CD14-positive monocyte (primary cell): ENCODE measurements at regions not wholly inside any gene's neighbourhood (a gene's known extent, or its start where the extent isn't known, plus 50 kb on each side); places are given as distances from the start of the nearest gene placed in this dataset.
A peak's percentile ranks its signal among the peaks of the same experiment; 100 is the strongest.

Experiments used
- DNase-seq, 3 donors: peaks; one replicate each; pipeline ENCODE4 v3.0.0-alpha.2; 2011 to 2022
- H2AFZ ChIP-seq: 2 replicates; pipeline ENCODE4 v1.6.0; 2012; ENCODE audit warnings: mild to moderate bottlenecking, low read depth, low read length, inconsistent platforms; ENCODE audit not compliant: insufficient read depth, poor library complexity, severe bottlenecking
- H3K27ac ChIP-seq, 2 donors: 1 replicate in 1 of 2; 2 replicates in 1 of 2; pipeline ENCODE4 v1.5.1; 2012 to 2013; ENCODE audit warnings: low read length in 2 of 2, control low read depth in 1 of 2, inconsistent platforms in 1 of 2, low read depth in 1 of 2, mild to moderate bottlenecking in 1 of 2
- H3K27me3 ChIP-seq, 2 donors: one replicate each; pipeline versions ENCODE4 v1.6.0 to v1.6.1; 2011 to 2013; ENCODE audit warnings: low read length in 2 of 2; ENCODE audit not compliant: control insufficient read depth in 2 of 2, insufficient read depth in 2 of 2
- H3K36me3 ChIP-seq, 2 donors: replicated peaks in 1 of 2; 1 replicate in 1 of 2; 2 replicates in 1 of 2; pipeline versions ENCODE4 v1.5.1 to v1.6.1; 2012 to 2013; ENCODE audit warnings: low read length in 2 of 2, control low read depth in 1 of 2, inconsistent platforms in 1 of 2, mild to moderate bottlenecking in 1 of 2; ENCODE audit not compliant: insufficient read depth in 2 of 2, control insufficient read depth in 1 of 2
- H3K4me1 ChIP-seq, 2 donors: 1 replicate in 1 of 2; 2 replicates in 1 of 2; pipeline versions ENCODE4 v1.5.1 to v1.6.1; 2012 to 2013; ENCODE audit warnings: low read length in 2 of 2, control low read depth in 1 of 2, inconsistent platforms in 1 of 2, mild to moderate bottlenecking in 1 of 2, moderate library complexity in 1 of 2; ENCODE audit not compliant: insufficient read depth in 2 of 2, control insufficient read depth in 1 of 2
- H3K4me2 ChIP-seq: replicated peaks from 2 replicates; pipeline ENCODE3; 2012; ENCODE audit warnings: low read length, moderate library complexity, mild to moderate bottlenecking; ENCODE audit not compliant: poor library complexity, severe bottlenecking; ENCODE audit errors: extremely low read depth
- H3K4me3 ChIP-seq, 3 experiments: fragments of 200-600 bp in 1 of 3; sonication (generic) in 1 of 3; replicated peaks in 1 of 3; 1 replicate in 2 of 3; 2 replicates in 1 of 3; pipeline ENCODE4 v1.5.1; 2011 to 2013; ENCODE audit warnings: low read length in 3 of 3, mild to moderate bottlenecking in 3 of 3, control low read depth in 2 of 3, low read depth in 2 of 3, inconsistent platforms in 1 of 3, moderate library complexity in 1 of 3
- H3K79me2 ChIP-seq: 2 replicates; pipeline ENCODE4 v1.6.0; 2012; ENCODE audit warnings: mild to moderate bottlenecking, control low read depth, inconsistent platforms, low read length, moderate library complexity; ENCODE audit not compliant: insufficient read depth
- H3K9ac ChIP-seq: 2 replicates; pipeline ENCODE4 v1.6.0; 2017; ENCODE audit warnings: low read length, mild to moderate bottlenecking; ENCODE audit not compliant: insufficient read depth, poor library complexity, severe bottlenecking
- H3K9me3 ChIP-seq, 2 donors: replicated peaks in 1 of 2; 1 replicate in 1 of 2; 2 replicates in 1 of 2; pipeline versions ENCODE4 v1.5.1 to v1.6.1; 2012 to 2013; ENCODE audit warnings: low read length in 2 of 2, control low read depth in 1 of 2; ENCODE audit not compliant: control insufficient read depth in 1 of 2, insufficient read depth in 1 of 2
- H4K20me1 ChIP-seq: 2 replicates; pipeline ENCODE4 v1.6.0; 2012; ENCODE audit warnings: mild to moderate bottlenecking, low read length, control low read depth, moderate library complexity; ENCODE audit not compliant: insufficient read depth
- H3K27ac Mint-ChIP-seq, 7 donors: one replicate each; pipeline ENCODE4 v1.8.0; 2020; ENCODE audit warnings: mild to moderate bottlenecking in 7 of 7, mixed read lengths in 7 of 7, moderate library complexity in 6 of 7, inconsistent platforms in 2 of 7
- H3K27me3 Mint-ChIP-seq, 3 donors: one replicate each; pipeline ENCODE4 v1.8.0; 2021 to 2022; ENCODE audit warnings: low read depth in 3 of 3, mild to moderate bottlenecking in 3 of 3, mixed read lengths in 3 of 3, moderate library complexity in 3 of 3, inconsistent platforms in 1 of 3
- H3K36me3 Mint-ChIP-seq, 2 donors: one replicate each; pipeline ENCODE4 v1.8.0; 2020; ENCODE audit warnings: mixed read lengths in 2 of 2, inconsistent platforms in 1 of 2, mild to moderate bottlenecking in 1 of 2
- H3K4me1 Mint-ChIP-seq: one replicate; pipeline ENCODE4 v1.8.0; 2020; ENCODE audit warnings: mild to moderate bottlenecking, mixed read lengths
- H3K4me3 Mint-ChIP-seq, 2 donors: one replicate each; pipeline ENCODE4 v1.8.0; 2020; ENCODE audit warnings: mild to moderate bottlenecking in 2 of 2, mixed read lengths in 2 of 2, moderate library complexity in 1 of 2
- H3K9me3 Mint-ChIP-seq, 7 donors: one replicate each; pipeline ENCODE4 v1.8.0; 2020 to 2022; ENCODE audit warnings: mixed read lengths in 7 of 7, mild to moderate bottlenecking in 6 of 7, moderate library complexity in 6 of 7, inconsistent platforms in 2 of 7
- CTCF ChIP-seq: fragments of 200-600 bp; IDR thresholded peaks from one replicate; pipeline ENCODE4 v1.8.0; 2022; ENCODE audit warnings: antibody characterized with exemption, mild to moderate bottlenecking
- WGBS: methylation state at CpG from one replicate; pipeline ENCODE4 v1.1.5; 2013; ENCODE audit warnings: missing lambda C conversion rate; ENCODE audit not compliant: insufficient coverage; 5-methylcytosine and 5-hydroxymethylcytosine counted together
- intact Hi-C, 2 donors: fragments of 100-400 bp; cut with micrococcal nuclease; formaldehyde crosslinking; loops; one replicate each; pipeline versions ENCODE4 v1.15.0 to v1.15.1; 2023

- no peak overlapping the region for H3K4me3 ChIP-seq
- H3K79me2 ChIP-seq: no peaks in the 10 kb centered on the region
- 80% methylated on average over 9 of the region's 11 CpGs for WGBS
- Mint-ChIP-seq H3K27ac (no peak overlapping the region), H3K4me1 (no peaks in the 10 kb centered on the region), H3K4me3 (no peak overlapping the region), H3K9me3 (peaks cover 2 to 9% (median 6%) of the 10 kb centered on the region in 7 donors), H3K27me3 (peaks cover 0 to 4% (median 2%) of the 10 kb centered on the region in 3 donors), H3K36me3 (no peaks in the 10 kb centered on the region)
- no peak for DNase-seq
- TF ChIP-seq CTCF: no peak
- H4K20me1 ChIP-seq: no peaks in the 10 kb centered on the region
- H3K9me3 ChIP-seq: peaks cover under 1 to 3% of the 10 kb centered on the region in 2 donors
- H3K4me2 ChIP-seq: no peak overlapping the region
- H2AFZ ChIP-seq: no peak overlapping the region
- H3K4me1 ChIP-seq: no peaks in the 10 kb centered on the region
- intact Hi-C loops: no loop called here
- no peak overlapping the region for H3K27ac ChIP-seq
- no peaks in the 10 kb centered on the region for H3K27me3 ChIP-seq
- no peaks in the 10 kb centered on the region for H3K36me3 ChIP-seq
- H3K9ac ChIP-seq: no peak overlapping the region
Observed at GRCh38 chr14:98736701-98737338, 535.2 kb downstream of the BCL11B start.

GRCh38 chr14:98741523-98741922 is 530.5 kb downstream of the BCL11B start:
- no peaks in the 10 kb centered on the region for H3K4me1 ChIP-seq
- H3K36me3 ChIP-seq: no peaks in the 10 kb centered on the region
- H2AFZ ChIP-seq: no peak overlapping the region
- H3K9me3 ChIP-seq: peaks cover 3 to 4% of the 10 kb centered on the region in 2 donors
- H4K20me1 ChIP-seq: no peaks in the 10 kb centered on the region
- no peak overlapping the region for H3K9ac ChIP-seq
- H3K36me3 Mint-ChIP-seq: no peaks in the 10 kb centered on the region
- H3K4me1 Mint-ChIP-seq: no peaks in the 10 kb centered on the region
- H3K27me3 Mint-ChIP-seq: peaks cover 0 to 7% (median 7%) of the 10 kb centered on the region in 3 donors
- H3K9me3 Mint-ChIP-seq: peaks cover 0 to 18% (median 6%) of the 10 kb centered on the region in 7 donors
- TF ChIP-seq CTCF: no peak
- no peak overlapping the region for H3K4me2 ChIP-seq
- H3K27ac Mint-ChIP-seq: peak overlapping the region in 1 of 7 donors; percentile 66
- H3K79me2 ChIP-seq: no peaks in the 10 kb centered on the region
- H3K27me3 ChIP-seq: no peaks in the 10 kb centered on the region
- no peak for DNase-seq
- H3K4me3 Mint-ChIP-seq: no peak overlapping the region
- intact Hi-C loops: no loop called here
- WGBS: 94% methylated on average over 6 of the region's 8 CpGs
- no peak overlapping the region for H3K4me3 ChIP-seq
- H3K27ac ChIP-seq: no peak overlapping the region
